ENCODE measurements at regions not wholly inside any gene's neighbourhood (a gene's known extent, or its start where the extent isn't known, plus 50 kb on each side); places are given as distances from the start of the nearest gene placed in this dataset.

DNA sequence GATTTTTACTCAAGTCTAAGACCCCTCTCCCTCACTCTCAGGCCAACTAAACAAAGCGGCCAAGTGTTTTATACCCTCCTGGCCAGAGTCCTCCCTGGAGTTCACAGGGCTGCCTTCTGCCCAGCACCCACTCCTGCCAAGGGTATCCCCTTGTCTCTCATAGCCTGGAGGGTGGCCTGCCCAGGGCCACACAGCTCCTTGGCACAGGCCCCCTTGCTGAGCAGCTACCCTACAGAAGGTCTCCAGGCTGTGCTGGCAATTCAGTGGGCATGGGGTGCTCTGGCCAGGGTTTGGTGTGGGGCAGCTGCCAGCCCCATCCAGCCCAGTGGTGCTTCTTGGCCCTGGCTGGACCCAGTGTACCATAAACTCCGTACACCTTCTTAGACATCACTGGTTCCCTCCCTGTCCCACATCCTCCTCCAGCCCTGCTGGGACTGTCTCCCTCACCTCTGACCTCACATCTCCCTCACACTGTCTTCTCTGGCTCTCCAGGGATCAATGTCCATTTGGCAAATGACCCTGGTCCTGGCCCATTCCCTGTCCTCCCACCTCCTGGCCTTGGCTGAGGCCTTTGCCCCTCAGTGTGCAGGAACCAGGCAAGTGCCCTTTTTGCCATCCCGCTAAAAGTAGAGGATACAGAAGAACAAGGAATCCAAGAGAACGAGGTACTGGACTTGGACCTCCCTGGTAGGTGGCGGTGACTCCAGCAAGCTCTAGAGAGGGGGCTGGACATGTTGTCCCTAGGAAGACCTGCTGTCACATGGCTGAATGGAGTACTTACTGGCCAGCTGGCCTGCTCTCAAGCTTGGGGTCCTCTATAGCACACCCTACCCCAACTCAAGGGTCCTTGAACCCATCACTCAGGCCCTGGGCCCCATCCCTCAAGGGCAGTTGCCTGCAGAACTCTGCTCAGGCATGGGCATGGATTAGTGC, 50.0 kb upstream of the TRPM1 start:
- intact Hi-C loops (cut with DNase I), result no loop called here
- TF ChIP-seq, protein P1, sequence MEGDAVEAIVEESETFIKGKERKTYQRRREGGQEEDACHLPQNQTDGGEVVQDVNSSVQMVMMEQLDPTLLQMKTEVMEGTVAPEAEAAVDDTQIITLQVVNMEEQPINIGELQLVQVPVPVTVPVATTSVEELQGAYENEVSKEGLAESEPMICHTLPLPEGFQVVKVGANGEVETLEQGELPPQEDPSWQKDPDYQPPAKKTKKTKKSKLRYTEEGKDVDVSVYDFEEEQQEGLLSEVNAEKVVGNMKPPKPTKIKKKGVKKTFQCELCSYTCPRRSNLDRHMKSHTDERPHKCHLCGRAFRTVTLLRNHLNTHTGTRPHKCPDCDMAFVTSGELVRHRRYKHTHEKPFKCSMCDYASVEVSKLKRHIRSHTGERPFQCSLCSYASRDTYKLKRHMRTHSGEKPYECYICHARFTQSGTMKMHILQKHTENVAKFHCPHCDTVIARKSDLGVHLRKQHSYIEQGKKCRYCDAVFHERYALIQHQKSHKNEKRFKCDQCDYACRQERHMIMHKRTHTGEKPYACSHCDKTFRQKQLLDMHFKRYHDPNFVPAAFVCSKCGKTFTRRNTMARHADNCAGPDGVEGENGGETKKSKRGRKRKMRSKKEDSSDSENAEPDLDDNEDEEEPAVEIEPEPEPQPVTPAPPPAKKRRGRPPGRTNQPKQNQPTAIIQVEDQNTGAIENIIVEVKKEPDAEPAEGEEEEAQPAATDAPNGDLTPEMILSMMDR (IDR thresholded peaks at IDR 0.05), result no peak
- ATAC-seq (peak in 1 of 2 donors; percentile 38), DNase-seq (no peak)
- no peaks in the 10 kb centered on the region for H3K27me3 ChIP-seq (ENCODE audit: low read depth)
- H3K36me3 ChIP-seq, result no peaks in the 10 kb centered on the region
- no peak overlapping the region for H3K4me3 ChIP-seq
- no peaks in the 10 kb centered on the region for H3K9me3 ChIP-seq
- H3K27ac ChIP-seq, result no peak overlapping the region
- H3K4me1 ChIP-seq, result no peaks in the 10 kb centered on the region

DNA sequence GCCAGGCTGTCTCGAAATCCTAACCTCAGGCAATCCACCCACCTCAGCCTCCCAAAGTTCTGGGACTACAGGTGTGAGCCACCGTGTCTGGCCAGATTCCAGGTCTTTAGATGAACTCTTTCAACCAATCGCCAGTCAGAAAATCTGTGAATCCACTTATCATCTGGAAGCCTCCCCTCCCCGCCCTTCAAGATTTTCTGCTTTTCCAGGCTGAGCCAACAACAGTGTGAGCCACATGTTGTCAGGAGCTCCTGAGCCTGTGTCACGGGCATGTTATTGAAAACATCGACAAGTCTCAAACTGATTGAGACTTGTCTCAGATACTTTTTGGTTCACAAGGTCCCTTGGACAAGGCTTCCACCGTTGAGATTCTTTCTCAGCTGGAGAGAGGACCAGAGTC, 52.0 kb upstream of the TRPM1 start:
- Histone ChIP-seq H3K4me3 (no peak overlapping the region), H3K4me1 (no peaks in the 10 kb centered on the region), H3K27ac (no peak overlapping the region), H3K9me3 (no peaks in the 10 kb centered on the region), H3K36me3 (no peaks in the 10 kb centered on the region), H3K27me3 (ENCODE audit: low read depth) (no peaks in the 10 kb centered on the region)
- intact Hi-C loops (cut with DNase I), result no loop called here
- DNase-seq (no peak), ATAC-seq (no peak)
- TF ChIP-seq, protein P1 (IDR thresholded peaks at IDR 0.05), result no peak

DNA sequence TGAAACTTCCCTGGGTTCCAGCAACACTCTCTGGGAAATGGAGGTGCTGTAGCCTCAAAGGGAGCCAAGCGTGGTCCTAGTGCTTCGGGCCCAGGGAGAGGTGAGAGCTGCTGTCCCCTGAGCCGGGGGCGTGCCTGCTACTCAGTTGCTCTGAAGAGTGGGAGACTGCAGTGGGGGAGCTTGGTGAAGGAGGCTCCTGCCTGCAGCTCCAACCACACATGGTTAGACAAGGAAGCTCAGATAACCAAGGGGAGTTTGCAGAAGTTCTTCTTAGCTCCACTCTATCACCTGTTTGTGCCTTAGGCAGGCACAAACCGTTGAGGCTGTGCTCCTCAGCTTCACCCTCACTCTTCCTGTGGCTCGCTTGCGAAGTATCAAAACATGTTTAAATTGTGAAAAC, 53.6 kb upstream of the TRPM1 start:
- TF ChIP-seq, protein P1 (IDR thresholded peaks at IDR 0.05), result no peak
- Histone ChIP-seq H3K4me3 (no peak overlapping the region), H3K27ac (no peak overlapping the region), H3K4me1 (no peaks in the 10 kb centered on the region), H3K36me3 (no peaks in the 10 kb centered on the region), H3K27me3 (ENCODE audit: low read depth) (no peaks in the 10 kb centered on the region), H3K9me3 (no peaks in the 10 kb centered on the region)
- ATAC-seq (no peak), DNase-seq (no peak)
- intact Hi-C loops (cut with DNase I), result no loop called here

DNA sequence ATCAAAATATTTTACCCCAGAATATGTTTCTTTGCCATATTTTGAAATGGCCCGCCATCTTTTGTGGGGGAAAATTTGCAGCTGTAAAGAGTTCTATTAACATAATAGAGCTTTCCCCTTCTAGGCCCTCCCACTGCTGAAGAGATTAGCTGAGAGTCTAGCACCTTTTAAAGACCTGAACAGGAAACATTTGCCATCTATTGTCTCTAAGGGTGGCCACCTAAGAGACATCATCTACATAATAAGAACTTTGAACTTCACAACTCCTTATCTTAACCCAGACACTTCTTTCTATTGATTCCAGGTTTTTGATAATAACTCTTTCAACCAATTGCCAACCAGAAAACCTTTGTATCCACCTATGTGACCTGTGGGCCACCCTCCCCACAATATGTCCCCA, 54.7 kb upstream of the TRPM1 start:
- TF ChIP-seq, protein P1 (IDR thresholded peaks at IDR 0.05), result no peak
- Histone ChIP-seq H3K36me3 (no peaks in the 10 kb centered on the region), H3K4me1 (no peaks in the 10 kb centered on the region), H3K4me3 (no peak overlapping the region), H3K27ac (no peak overlapping the region), H3K9me3 (no peaks in the 10 kb centered on the region), H3K27me3 (ENCODE audit: low read depth) (no peaks in the 10 kb centered on the region)
- intact Hi-C loops (cut with DNase I), result no loop called here
- ATAC-seq, result no peak
- DNase-seq, result no peak

DNA sequence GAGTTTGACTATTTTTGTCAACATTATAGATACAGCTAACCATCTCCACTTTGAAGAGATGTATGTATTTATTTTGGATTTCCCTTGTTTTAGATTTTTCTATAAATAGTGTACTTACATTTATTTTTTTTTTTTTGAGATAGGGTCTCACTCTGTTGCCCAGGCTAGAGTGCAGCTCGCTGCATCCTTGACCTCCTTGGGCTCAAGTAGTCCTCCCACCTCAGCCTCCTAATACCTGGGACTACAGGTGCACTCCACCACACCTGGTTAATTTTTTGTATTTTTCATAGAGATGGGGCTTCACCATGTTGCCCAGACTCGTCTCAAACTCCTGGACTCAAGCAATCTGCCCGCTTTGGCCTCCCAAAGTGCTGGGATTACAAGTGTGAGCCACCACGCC, 55.3 kb upstream of the TRPM1 start:
- no peak for DNase-seq
- Histone ChIP-seq H3K36me3 (no peaks in the 10 kb centered on the region), H3K9me3 (no peaks in the 10 kb centered on the region), H3K4me3 (no peak overlapping the region), H3K27ac (no peak overlapping the region), H3K4me1 (no peaks in the 10 kb centered on the region), H3K27me3 (ENCODE audit: low read depth) (no peaks in the 10 kb centered on the region)
- no peak for ATAC-seq
- TF ChIP-seq, protein P1 (IDR thresholded peaks at IDR 0.05), result no peak
- intact Hi-C loops (cut with DNase I), result no loop called here

All from lower lobe of right lung (tissue), 2 donors.